Neuronal stem cell (in vitro differentiated cells): ENCODE measurements at regions not wholly inside any gene's neighbourhood (a gene's known extent, or its start where the extent isn't known, plus 50 kb on each side); places are given as distances from the start of the nearest gene placed in this dataset.
A peak's percentile ranks its signal among the peaks of the same experiment; 100 is the strongest.
"Not testable (repeated sequence)": the region's sequence is repeated elsewhere in the genome, so short reads cannot be mapped to it uniquely, and the experiment has no call there.

Experiments used
- DNase-seq: peaks from one replicate; pipeline ENCODE4 v3.0.0-alpha.2; 2013; ENCODE audit warnings: low spot score
- H2AFZ ChIP-seq: one replicate; pipeline ENCODE4 v1.6.1; 2013; ENCODE audit warnings: mild to moderate bottlenecking, low read length, inconsistent platforms
- H2AK5ac ChIP-seq: 2 replicates; pipeline ENCODE4 v1.6.1; 2013; ENCODE audit warnings: low read depth, mild to moderate bottlenecking, inconsistent platforms, low read length, moderate library complexity, mixed read lengths
- H2BK120ac ChIP-seq: 2 replicates; pipeline ENCODE4 v1.6.1; 2013; ENCODE audit warnings: low read depth, mild to moderate bottlenecking, inconsistent platforms, low read length, moderate library complexity, mixed read lengths
- H2BK12ac ChIP-seq: one replicate; pipeline ENCODE4 v1.6.1; 2013; ENCODE audit warnings: low read length, inconsistent platforms
- H2BK15ac ChIP-seq: 2 replicates; pipeline ENCODE4 v1.6.1; 2013; ENCODE audit warnings: mild to moderate bottlenecking, low read length, inconsistent platforms, mixed read lengths
- H2BK5ac ChIP-seq: one replicate; pipeline ENCODE4 v1.6.1; 2013; ENCODE audit warnings: inconsistent platforms, mild to moderate bottlenecking, low read length, moderate library complexity
- H3K14ac ChIP-seq: one replicate; pipeline ENCODE4 v1.6.1; 2013; ENCODE audit warnings: low read length, inconsistent platforms
- H3K18ac ChIP-seq: 2 replicates; pipeline ENCODE4 v1.6.1; 2013; ENCODE audit warnings: low read length, inconsistent platforms
- H3K23ac ChIP-seq: 2 replicates; pipeline ENCODE4 v1.6.1; 2013; ENCODE audit warnings: low read depth, mild to moderate bottlenecking, mixed read lengths, low read length, inconsistent platforms; ENCODE audit not compliant: poor library complexity
- H3K27ac ChIP-seq: replicated peaks from 3 replicates; pipeline ENCODE4 v1.5.1; 2013; ENCODE audit warnings: low read length, inconsistent platforms
- H3K27me3 ChIP-seq, 3 experiments: 2 replicates each; pipeline ENCODE4 v1.6.1; 2013; ENCODE audit warnings: low read length in 3 of 3, mild to moderate bottlenecking in 2 of 3, inconsistent platforms in 1 of 3, low read depth in 1 of 3, mixed read lengths in 1 of 3, moderate library complexity in 1 of 3; ENCODE audit not compliant: control insufficient read depth in 3 of 3, insufficient read depth in 3 of 3
- H3K36me3 ChIP-seq, 2 donors: replicated peaks in 1 of 2; 2 replicates each; pipeline ENCODE4 v1.6.1; 2013; ENCODE audit warnings: low read length in 2 of 2; ENCODE audit not compliant: control insufficient read depth in 2 of 2, insufficient read depth in 2 of 2
- H3K4ac ChIP-seq: 2 replicates; pipeline ENCODE4 v1.6.1; 2013; ENCODE audit warnings: inconsistent platforms, mild to moderate bottlenecking, low read length, moderate library complexity
- H3K4me1 ChIP-seq, 2 donors: 1 replicate in 1 of 2; 2 replicates in 1 of 2; pipeline ENCODE4 v1.6.1; 2013; ENCODE audit warnings: low read length in 2 of 2, low read depth in 1 of 2; ENCODE audit not compliant: control insufficient read depth in 2 of 2, insufficient read depth in 1 of 2
- H3K4me2 ChIP-seq: one replicate; pipeline ENCODE4 v1.6.1; 2013; ENCODE audit warnings: mild to moderate bottlenecking, low read length, inconsistent platforms; ENCODE audit not compliant: insufficient read depth, poor library complexity, severe bottlenecking
- H3K4me3 ChIP-seq, 2 donors: 2 replicates each; pipeline ENCODE4 v1.5.1; 2013; ENCODE audit warnings: low read length in 2 of 2, mild to moderate bottlenecking in 2 of 2, inconsistent platforms in 1 of 2, moderate library complexity in 1 of 2
- H3K79me1 ChIP-seq: one replicate; pipeline ENCODE4 v1.6.1; 2013; ENCODE audit warnings: low read depth, mild to moderate bottlenecking, inconsistent platforms, low read length, moderate library complexity
- H3K9ac ChIP-seq: one replicate; pipeline ENCODE4 v1.6.1; 2013; ENCODE audit warnings: mild to moderate bottlenecking, low read depth, low read length, inconsistent platforms; ENCODE audit not compliant: poor library complexity
- H3K9me3 ChIP-seq, 2 donors: replicated peaks in 1 of 2; 2 replicates each; pipeline versions ENCODE3 to v1.6.1; 2013; ENCODE audit warnings: low read length in 2 of 2, mild to moderate bottlenecking in 2 of 2, inconsistent platforms in 1 of 2, low read depth in 1 of 2, mixed read lengths in 1 of 2, moderate library complexity in 1 of 2; ENCODE audit not compliant: control insufficient read depth in 2 of 2, insufficient read depth in 1 of 2
- H4K8ac ChIP-seq: one replicate; pipeline ENCODE4 v1.6.1; 2013; ENCODE audit warnings: low read depth, mild to moderate bottlenecking, inconsistent platforms, low read length, moderate library complexity
- H4K91ac ChIP-seq: one replicate; pipeline ENCODE4 v1.6.1; 2013; ENCODE audit warnings: low read length, low read depth, mild to moderate bottlenecking, inconsistent platforms; ENCODE audit not compliant: poor library complexity
- WGBS, 2 donors: extraction: QIAGEN DNeasy Blood & Tissue Kit; methylation state at CpG; one replicate each; pipeline ENCODE4 v1.1.7; 2013; ENCODE audit warnings: missing lambda C conversion rate in 2 of 2, mixed read lengths in 1 of 2; ENCODE audit not compliant: insufficient read length in 2 of 2, insufficient replicate concordance in 1 of 2; ENCODE audit errors: extremely low coverage in 2 of 2; 5-methylcytosine and 5-hydroxymethylcytosine counted together

DNA sequence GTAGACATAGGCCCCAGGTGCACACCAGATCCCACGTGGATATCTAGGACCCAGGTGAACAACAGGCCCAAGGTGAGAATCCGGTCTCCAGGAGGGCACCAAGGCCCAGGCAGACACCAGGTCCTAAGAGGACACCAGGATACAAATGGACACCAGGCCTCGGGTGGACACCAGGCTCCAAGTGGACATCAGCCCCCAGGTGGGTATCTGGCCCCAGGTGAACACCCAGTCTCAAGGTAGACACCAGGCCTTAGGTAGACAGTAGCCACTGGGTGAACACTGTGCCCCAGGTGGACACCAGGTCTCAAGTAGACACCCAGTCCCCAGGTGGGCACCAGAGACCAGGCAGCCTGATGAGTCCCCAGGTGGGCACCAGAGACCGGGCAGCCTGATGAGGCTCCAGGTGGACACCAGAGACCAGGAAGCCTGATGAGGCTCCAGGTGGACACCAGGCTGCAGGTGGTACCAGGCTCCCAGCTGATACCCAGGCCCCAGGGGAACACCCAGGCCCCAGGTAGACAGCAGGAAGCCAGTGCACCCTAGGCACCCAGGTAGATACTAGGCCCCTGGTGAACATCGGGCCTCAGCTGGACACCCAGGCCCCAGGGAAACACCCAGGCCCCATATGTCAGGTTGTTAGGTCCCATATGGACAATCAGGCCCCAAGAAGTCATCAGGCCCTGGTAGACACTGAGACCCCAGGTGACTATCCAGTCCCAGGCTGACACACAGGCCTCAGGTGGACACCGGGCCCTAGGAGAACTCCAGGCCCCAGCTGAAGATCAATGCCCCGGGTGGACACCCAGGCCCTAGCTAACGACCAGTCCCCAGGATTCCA, 55.1 kb upstream of the SEPTIN5 start:
- no CpG with 5 or more reads among the region's 8 CpGs for WGBS, 2 donors
- Histone ChIP-seq H3K27ac (no peak overlapping the region), H3K4ac (no peak overlapping the region), H3K23ac (no peak overlapping the region), H4K8ac (no peak overlapping the region), H3K4me1 (peaks cover 4 to 5% of the 10 kb centered on the region in 2 donors), H3K36me3 (no peaks in the 10 kb centered on the region), H3K79me1 (no peaks in the 10 kb centered on the region), H2AK5ac (no peak overlapping the region), H2BK12ac (no peak overlapping the region), H3K27me3 (peaks cover 0 to 6% (median 0%) of the 10 kb centered on the region in 3 experiments), H2BK120ac (no peak overlapping the region), H2BK5ac (no peak overlapping the region), H3K4me2 (no peak overlapping the region), H2BK15ac (no peak overlapping the region), H3K9me3 (no peaks in the 10 kb centered on the region), H3K4me3 (no peak overlapping the region), H3K14ac (no peak overlapping the region), H3K18ac (peak overlapping the region; percentile 28), H3K9ac (no peak overlapping the region), H4K91ac (no peak overlapping the region), H2AFZ (no peak overlapping the region)
- DNase-seq: no peak

DNA sequence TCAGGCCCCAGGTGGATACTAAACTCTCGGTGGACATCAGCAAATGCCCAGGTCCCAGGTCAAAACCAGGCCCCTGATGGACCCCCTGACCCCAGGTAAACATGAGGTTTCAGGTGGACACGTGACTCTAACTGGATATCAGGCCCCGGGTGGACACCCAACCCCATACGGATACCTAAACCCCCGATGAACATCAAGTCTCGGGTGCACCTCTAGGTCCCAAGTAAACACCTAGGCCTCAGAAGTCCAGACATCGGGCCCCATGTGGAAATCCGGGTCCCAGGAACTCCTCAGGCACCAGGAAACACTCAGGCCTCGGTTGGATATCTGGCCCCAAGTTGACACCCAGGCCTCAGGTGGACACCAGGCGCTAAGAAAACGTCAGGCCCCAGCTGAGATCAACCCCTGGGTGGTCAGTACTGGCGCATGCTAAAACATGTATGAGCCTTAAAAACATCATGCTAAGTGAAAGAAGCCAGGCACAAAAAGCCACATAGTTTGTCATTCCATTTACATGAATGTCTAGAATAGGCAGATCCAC, 54.4 kb upstream of the SEPTIN5 start:
- no peak overlapping the region for H3K23ac ChIP-seq
- no CpG with 5 or more reads among the region's 12 CpGs for WGBS, 2 donors

DNA sequence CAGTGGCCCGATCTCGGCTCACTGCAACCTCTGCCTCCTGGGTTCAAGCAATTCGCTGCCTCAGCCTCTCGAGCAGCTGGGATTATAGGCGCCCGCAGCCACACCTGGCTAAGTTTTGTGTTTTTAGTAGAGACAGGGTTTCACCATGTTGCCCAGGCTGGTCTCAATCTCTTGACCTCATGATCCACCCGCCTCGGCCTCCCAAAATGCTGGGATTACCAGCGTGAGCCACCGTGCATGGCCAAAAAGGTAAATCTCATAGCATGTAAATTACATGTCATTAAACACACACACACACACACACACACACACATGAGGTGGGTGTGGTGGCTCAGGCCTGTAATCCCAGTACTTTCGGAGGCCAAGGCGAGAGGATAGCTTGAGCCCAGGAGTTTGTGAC, 53.7 kb upstream of the SEPTIN5 start:
- WGBS, 2 donors: no CpG with 5 or more reads among the region's 12 CpGs

More for the DNA sequence above, 54.4 kb upstream of the SEPTIN5 start:
- Histone ChIP-seq H3K9ac (no peak overlapping the region), H2BK12ac (no peak overlapping the region), H4K91ac (no peak overlapping the region), H2BK5ac (no peak overlapping the region), H3K27me3 (peaks cover 0 to 12% (median 0%) of the 10 kb centered on the region in 3 experiments), H3K4ac (no peak overlapping the region), H2AFZ (no peak overlapping the region), H3K4me2 (no peak overlapping the region), H3K4me3 (no peak overlapping the region), H2BK120ac (no peak overlapping the region), H3K36me3 (no peaks in the 10 kb centered on the region), H2AK5ac (no peak overlapping the region), H3K18ac (no peak overlapping the region), H3K27ac (no peak overlapping the region), H3K14ac (no peak overlapping the region), H3K9me3 (no peaks in the 10 kb centered on the region), H3K4me1 (peaks cover 4 to 5% of the 10 kb centered on the region in 2 donors), H2BK15ac (no peak overlapping the region), H3K79me1 (no peaks in the 10 kb centered on the region), H4K8ac (no peak overlapping the region)
- no peak for DNase-seq

DNA sequence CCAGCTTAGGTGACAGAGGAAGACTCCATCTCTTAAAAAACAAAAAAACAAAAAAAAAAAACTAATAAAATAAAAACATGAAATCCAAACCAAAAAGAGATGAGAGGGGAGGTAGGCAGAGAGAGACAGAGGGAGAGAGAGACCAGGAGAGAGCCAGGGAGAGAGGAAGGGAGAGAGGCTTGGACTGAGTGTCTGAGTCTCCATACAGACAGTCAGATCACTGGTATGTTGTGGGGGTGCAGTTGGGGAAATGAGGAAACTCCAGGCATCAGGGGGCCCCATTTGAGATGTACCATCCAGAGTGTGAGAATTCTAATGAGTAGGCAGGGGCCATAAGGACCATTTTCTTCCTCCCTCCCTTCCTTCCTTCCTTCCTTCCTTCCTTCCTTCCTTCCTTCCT, 53.1 kb upstream of the SEPTIN5 start:
- Histone ChIP-seq H2AFZ (no peak overlapping the region), H2BK15ac (no peak overlapping the region), H3K27me3 (peaks cover 0 to 23% (median 0%) of the 10 kb centered on the region in 3 experiments), H3K18ac (no peak overlapping the region), H3K23ac (no peak overlapping the region), H2BK12ac (no peak overlapping the region), H2BK5ac (no peak overlapping the region), H3K14ac (no peak overlapping the region), H3K4me2 (no peak overlapping the region), H3K9ac (no peak overlapping the region), H2BK120ac (no peak overlapping the region), H4K8ac (no peak overlapping the region), H3K27ac (no peak overlapping the region), H3K9me3 (no peaks in the 10 kb centered on the region), H3K79me1 (no peaks in the 10 kb centered on the region), H4K91ac (no peak overlapping the region), H3K4me1 (peaks cover 4 to 5% of the 10 kb centered on the region in 2 donors), H3K4me3 (no peak overlapping the region), H3K4ac (no peak overlapping the region), H2AK5ac (no peak overlapping the region), H3K36me3 (no peaks in the 10 kb centered on the region)
- no peak for DNase-seq

More for the DNA sequence above, 53.7 kb upstream of the SEPTIN5 start:
- not testable (repeated sequence) for H2BK120ac ChIP-seq, H2AFZ ChIP-seq, H2BK5ac ChIP-seq, H3K18ac ChIP-seq, H2AK5ac ChIP-seq, H3K9ac ChIP-seq, DNase-seq, H3K14ac ChIP-seq, H3K9me3 ChIP-seq, H3K79me1 ChIP-seq, H4K8ac ChIP-seq, H3K4ac ChIP-seq, H3K4me3 ChIP-seq, H3K36me3 ChIP-seq, H4K91ac ChIP-seq, H3K4me2 ChIP-seq, H2BK12ac ChIP-seq, H3K4me1 ChIP-seq, H2BK15ac ChIP-seq, H3K27ac ChIP-seq, H3K23ac ChIP-seq
- peaks cover 0 to 17% (median 0%) of the 10 kb centered on the region in 3 experiments for H3K27me3 ChIP-seq
